ENCODE measurements at regions not wholly inside any gene's neighbourhood (a gene's known extent, or its start where the extent isn't known, plus 50 kb on each side); places are given as distances from the start of the nearest gene placed in this dataset.

GRCh38 chr1:58909914-58910681 lies 126.3 kb upstream of the JUN start:
- TF ChIP-seq CTCF (IDR thresholded peaks at IDR 0.05; ENCODE audit: control extremely low read depth in 1 of 3, insufficient read depth in 1 of 3, low read depth in 1 of 3, low read length in 3 of 3) (no peak), SP2 (IDR thresholded peaks at IDR 0.05; ENCODE audit: low read length) (no peak), CHD1 (IDR thresholded peaks at IDR 0.05; ENCODE audit: low read depth, low read length) (no peak), FOSL1 (IDR thresholded peaks at IDR 0.05; ENCODE audit: insufficient read depth, low read depth, low read length) (no peak), EP300 (IDR thresholded peaks at IDR 0.05; ENCODE audit: borderline replicate concordance in 1 of 2, low read depth in 2 of 2, low read length in 2 of 2) (no peak), TAF1 (IDR thresholded peaks at IDR 0.05; ENCODE audit: low read depth, low read length) (no peak), JUND (IDR thresholded peaks at IDR 0.05; ENCODE audit: low read length) (no peak), HDAC6 (IDR thresholded peaks at IDR 0.05; ENCODE audit: low read depth, low read length) (no peak), POLR2AphosphoS5 (IDR thresholded peaks at IDR 0.05; ENCODE audit: low read depth, low read length) (no peak), POLR2A (IDR thresholded peaks at IDR 0.05; ENCODE audit: control extremely low read depth in 1 of 2, low read depth in 2 of 2, low read length in 2 of 2) (no peak), CREB1 (IDR thresholded peaks at IDR 0.05) (no peak), BCL11A (IDR thresholded peaks at IDR 0.05; ENCODE audit: low read depth in 2 of 2, low read length in 2 of 2) (no peak), RBBP5 (IDR thresholded peaks at IDR 0.05; ENCODE audit: borderline replicate concordance, low read depth, low read length) (no peak)

Measured in H1 (cell line).